ENCODE measurements at regions not wholly inside any gene's neighbourhood (a gene's known extent, or its start where the extent isn't known, plus 50 kb on each side); places are given as distances from the start of the nearest gene placed in this dataset.
"Not testable (repeated sequence)": the region's sequence is repeated elsewhere in the genome, so short reads cannot be mapped to it uniquely, and the experiment has no call there.

GRCh38 chr1:90821788-90822359 lies 104.8 kb upstream of the BARHL2 start:
- Mint-ChIP-seq H3K36me3 (ENCODE audit: unreplicated experiment) (no peaks in the 10 kb centered on the region), H3K9me3 (ENCODE audit: unreplicated experiment) (no peaks in the 10 kb centered on the region), H3K4me1 (ENCODE audit: low read depth, unreplicated experiment) (no peaks in the 10 kb centered on the region), H3K27ac (ENCODE audit: unreplicated experiment) (no peak overlapping the region), H3K4me3 (ENCODE audit: unreplicated experiment) (no peak overlapping the region), H3K27me3 (ENCODE audit: unreplicated experiment) (peaks cover 2% of the 10 kb centered on the region)
- TF ChIP-seq CTCF (IDR thresholded peaks at IDR 0.05; ENCODE audit: partially characterized antibody, unreplicated experiment) = no peak
- DNase-seq = no peak

GRCh38 chr1:90821152-90821787 lies 104.2 kb upstream of the BARHL2 start:
- no peak for TF ChIP-seq CTCF (IDR thresholded peaks at IDR 0.05; ENCODE audit: partially characterized antibody, unreplicated experiment)
- Mint-ChIP-seq H3K27me3 (ENCODE audit: unreplicated experiment) (peaks cover 2% of the 10 kb centered on the region), H3K27ac (ENCODE audit: unreplicated experiment) (no peak overlapping the region), H3K4me1 (ENCODE audit: low read depth, unreplicated experiment) (no peaks in the 10 kb centered on the region), H3K4me3 (ENCODE audit: unreplicated experiment) (no peak overlapping the region), H3K9me3 (ENCODE audit: unreplicated experiment) (no peaks in the 10 kb centered on the region), H3K36me3 (ENCODE audit: unreplicated experiment) (no peaks in the 10 kb centered on the region)
- DNase-seq = no peak

- TF ChIP-seq CTCF (IDR thresholded peaks at IDR 0.05; ENCODE audit: partially characterized antibody, unreplicated experiment) = no peak
- H3K9me3 Mint-ChIP-seq (ENCODE audit: unreplicated experiment) = peaks cover 4% of the 10 kb centered on the region
- no peaks in the 10 kb centered on the region for H3K4me1 Mint-ChIP-seq (ENCODE audit: low read depth, unreplicated experiment)
- DNase-seq = no peak
- H3K27me3 Mint-ChIP-seq (ENCODE audit: unreplicated experiment) = peaks cover 2% of the 10 kb centered on the region
- H3K27ac Mint-ChIP-seq (ENCODE audit: unreplicated experiment) = no peak overlapping the region
- H3K4me3 Mint-ChIP-seq (ENCODE audit: unreplicated experiment) = no peak overlapping the region
- no peaks in the 10 kb centered on the region for H3K36me3 Mint-ChIP-seq (ENCODE audit: unreplicated experiment)
These were observed 103.6 kb upstream of the BARHL2 start for GRCh38 chr1:90820745-90821144.

- no peak for TF ChIP-seq CTCF (IDR thresholded peaks at IDR 0.05; ENCODE audit: partially characterized antibody, unreplicated experiment)
- Mint-ChIP-seq H3K4me1 (ENCODE audit: low read depth, unreplicated experiment) (no peaks in the 10 kb centered on the region), H3K27me3 (ENCODE audit: unreplicated experiment) (no peaks in the 10 kb centered on the region), H3K4me3 (ENCODE audit: unreplicated experiment) (no peak overlapping the region), H3K36me3 (ENCODE audit: unreplicated experiment) (no peaks in the 10 kb centered on the region), H3K9me3 (ENCODE audit: unreplicated experiment) (peaks cover 4% of the 10 kb centered on the region), H3K27ac (ENCODE audit: unreplicated experiment) (no peak overlapping the region)
- DNase-seq = no peak
These were observed 100.3 kb upstream of the BARHL2 start for GRCh38 chr1:90817399-90817798.

GRCh38 chr1:90812237-90812636 lies 95.1 kb upstream of the BARHL2 start:
- not testable (repeated sequence) for H3K9me3 Mint-ChIP-seq (ENCODE audit: unreplicated experiment); H3K4me1 Mint-ChIP-seq (ENCODE audit: low read depth, unreplicated experiment); H3K36me3 Mint-ChIP-seq (ENCODE audit: unreplicated experiment); H3K27me3 Mint-ChIP-seq (ENCODE audit: unreplicated experiment); H3K4me3 Mint-ChIP-seq (ENCODE audit: unreplicated experiment); DNase-seq; H3K27ac Mint-ChIP-seq (ENCODE audit: unreplicated experiment)

GRCh38 chr1:90811444-90811950 lies 94.4 kb upstream of the BARHL2 start:
- not testable (repeated sequence) for H3K27me3 Mint-ChIP-seq (ENCODE audit: unreplicated experiment); H3K27ac Mint-ChIP-seq (ENCODE audit: unreplicated experiment); H3K36me3 Mint-ChIP-seq (ENCODE audit: unreplicated experiment); H3K4me1 Mint-ChIP-seq (ENCODE audit: low read depth, unreplicated experiment); H3K9me3 Mint-ChIP-seq (ENCODE audit: unreplicated experiment); DNase-seq; H3K4me3 Mint-ChIP-seq (ENCODE audit: unreplicated experiment)
